SKM-1 treated with dmso at 0.1 percent for 144 hours (cell line): ENCODE measurements at regions not wholly inside any gene's neighbourhood (a gene's known extent, or its start where the extent isn't known, plus 50 kb on each side); places are given as distances from the start of the nearest gene placed in this dataset.

Experiments
- DNase-seq: peaks from one replicate; lab custom pipeline; 2025; ENCODE audit not compliant: unreplicated experiment; lab: John Stamatoyannopoulos, UW

- DNase-seq: no peak
Observed at GRCh38 chr10:3249307-3249889, 76.8 kb upstream of the PITRM1 start.

GRCh38 chr10:3248526-3249306 is 76.1 kb upstream of the PITRM1 start:
- DNase-seq: no peak

- no peak for DNase-seq
Observed at GRCh38 chr10:3245395-3245794, 72.8 kb upstream of the PITRM1 start.

- no peak for DNase-seq
Observed at GRCh38 chr10:3241967-3242650, 69.5 kb upstream of the PITRM1 start.

- no peak for DNase-seq
Observed at GRCh38 chr10:3241274-3241921, 68.8 kb upstream of the PITRM1 start.

- no peak for DNase-seq
Observed at GRCh38 chr10:3239920-3240894, 67.6 kb upstream of the PITRM1 start.

GRCh38 chr10:3239066-3239919 is 66.7 kb upstream of the PITRM1 start:
- peak; percentile 5 for DNase-seq

- DNase-seq: no peak
Observed at GRCh38 chr10:3238115-3238871, 65.7 kb upstream of the PITRM1 start.

GRCh38 chr10:3237530-3237929 is 64.9 kb upstream of the PITRM1 start:
- DNase-seq: no peak

- no peak for DNase-seq
Observed at GRCh38 chr10:3236644-3237404, 64.2 kb upstream of the PITRM1 start.

GRCh38 chr10:3235996-3236510 is 63.5 kb upstream of the PITRM1 start:
- DNase-seq: no peak

GRCh38 chr10:3235395-3235794 is 62.8 kb upstream of the PITRM1 start:
- DNase-seq: no peak

GRCh38 chr10:3233486-3233990 is 61.0 kb upstream of the PITRM1 start:
- DNase-seq: no peak

- DNase-seq: no peak
Observed at GRCh38 chr10:3231951-3232730, 59.6 kb upstream of the PITRM1 start.

- DNase-seq: no peak
Observed at GRCh38 chr10:3229815-3230214, 57.2 kb upstream of the PITRM1 start.

GRCh38 chr10:3228629-3228945 is 56.0 kb upstream of the PITRM1 start:
- DNase-seq: no peak
